Testis (tissue), 2 donors: ENCODE measurements at regions not wholly inside any gene's neighbourhood (a gene's known extent, or its start where the extent isn't known, plus 50 kb on each side); places are given as distances from the start of the nearest gene placed in this dataset.

ENCODE experiments used
- DNase-seq: peaks from one replicate; pipeline ENCODE4 v3.0.0-alpha.2; 2019
- H3K27ac ChIP-seq, 2 donors: fragments of 200-600 bp; sonication (generic); one replicate each; pipeline ENCODE4 v1.5.1; 2019
- H3K27me3 ChIP-seq: fragments of 200-600 bp; sonication (generic); one replicate; pipeline ENCODE4 v1.5.1; 2019
- H3K36me3 ChIP-seq: fragments of 200-600 bp; sonication (generic); one replicate; pipeline ENCODE4 v1.5.1; 2017; ENCODE audit warnings: low read depth; ENCODE audit errors: missing control alignments
- H3K4me1 ChIP-seq: fragments of 200-600 bp; sonication (generic); one replicate; pipeline ENCODE4 v1.5.1; 2019
- H3K4me3 ChIP-seq, 2 donors: fragments of 200-600 bp; sonication (generic); one replicate each; pipeline ENCODE4 v1.5.1; 2017 to 2019
- H3K9me3 ChIP-seq: fragments of 200-600 bp; sonication (generic); one replicate; pipeline ENCODE4 v1.5.1; 2017
- POLR2A ChIP-seq: fragments of 450-650 bp; IDR thresholded peaks from one replicate; pipeline ENCODE4 v1.6.1; 2017; ENCODE audit warnings: antibody characterized with exemption, mild to moderate bottlenecking, moderate library complexity
- WGBS, 2 donors: methylation state at CpG; one replicate each; pipeline ENCODE4 v1.1.5; 2018; 5-methylcytosine and 5-hydroxymethylcytosine counted together
- intact Hi-C: fragments of 100-400 bp; cut with DNase I; formaldehyde crosslinking; loops from one replicate; pipeline ENCODE4 v1.15.1; 2023; ENCODE audit warnings: low total_unique reads
- TF ChIP-seq, protein P1 (sequence below), 3 experiments: fragments of 450-650 bp in 2 of 3; fragments of 200-600 bp in 1 of 3; sonication (generic) in 1 of 3; IDR thresholded peaks; one replicate each; pipeline ENCODE4 v1.5.1; 2016 to 2019; ENCODE audit warnings: antibody characterized with exemption in 3 of 3, mild to moderate bottlenecking in 2 of 3, moderate library complexity in 1 of 3

DNA sequence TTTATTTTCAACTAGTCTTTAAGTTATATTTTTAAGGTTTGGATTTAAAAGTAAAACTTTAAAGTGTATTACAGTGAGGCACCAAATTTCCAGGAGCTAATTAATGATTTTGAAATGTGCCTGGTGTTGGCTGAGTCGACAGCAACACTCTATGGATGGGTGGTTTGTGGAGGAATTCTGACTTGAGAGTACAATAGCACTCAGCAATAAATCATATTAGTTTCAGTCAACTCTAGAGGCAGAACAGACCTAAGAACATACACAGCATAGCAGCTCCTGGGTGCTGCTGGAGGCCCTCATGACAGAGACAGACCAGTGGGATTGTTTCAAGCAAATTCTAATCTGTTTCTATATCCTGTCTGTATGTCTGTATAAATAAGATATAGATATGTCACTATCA, 673.4 kb downstream of the TRIML1 start:
- H3K9me3 ChIP-seq: no peaks in the 10 kb centered on the region
- TF ChIP-seq, protein P1, sequence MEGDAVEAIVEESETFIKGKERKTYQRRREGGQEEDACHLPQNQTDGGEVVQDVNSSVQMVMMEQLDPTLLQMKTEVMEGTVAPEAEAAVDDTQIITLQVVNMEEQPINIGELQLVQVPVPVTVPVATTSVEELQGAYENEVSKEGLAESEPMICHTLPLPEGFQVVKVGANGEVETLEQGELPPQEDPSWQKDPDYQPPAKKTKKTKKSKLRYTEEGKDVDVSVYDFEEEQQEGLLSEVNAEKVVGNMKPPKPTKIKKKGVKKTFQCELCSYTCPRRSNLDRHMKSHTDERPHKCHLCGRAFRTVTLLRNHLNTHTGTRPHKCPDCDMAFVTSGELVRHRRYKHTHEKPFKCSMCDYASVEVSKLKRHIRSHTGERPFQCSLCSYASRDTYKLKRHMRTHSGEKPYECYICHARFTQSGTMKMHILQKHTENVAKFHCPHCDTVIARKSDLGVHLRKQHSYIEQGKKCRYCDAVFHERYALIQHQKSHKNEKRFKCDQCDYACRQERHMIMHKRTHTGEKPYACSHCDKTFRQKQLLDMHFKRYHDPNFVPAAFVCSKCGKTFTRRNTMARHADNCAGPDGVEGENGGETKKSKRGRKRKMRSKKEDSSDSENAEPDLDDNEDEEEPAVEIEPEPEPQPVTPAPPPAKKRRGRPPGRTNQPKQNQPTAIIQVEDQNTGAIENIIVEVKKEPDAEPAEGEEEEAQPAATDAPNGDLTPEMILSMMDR (IDR thresholded peaks at IDR 0.05): no peak
- no peak for TF ChIP-seq POLR2A
- no peak for DNase-seq
- H3K4me3 ChIP-seq: no peak overlapping the region
- H3K27ac ChIP-seq: no peak overlapping the region
- intact Hi-C loops: no loop called here
- no peaks in the 10 kb centered on the region for H3K27me3 ChIP-seq
- H3K36me3 ChIP-seq: no peaks in the 10 kb centered on the region
- WGBS, 2 donors: 55 to 62% methylated on average over 1 of the region's 1 CpG
- H3K4me1 ChIP-seq: no peaks in the 10 kb centered on the region

DNA sequence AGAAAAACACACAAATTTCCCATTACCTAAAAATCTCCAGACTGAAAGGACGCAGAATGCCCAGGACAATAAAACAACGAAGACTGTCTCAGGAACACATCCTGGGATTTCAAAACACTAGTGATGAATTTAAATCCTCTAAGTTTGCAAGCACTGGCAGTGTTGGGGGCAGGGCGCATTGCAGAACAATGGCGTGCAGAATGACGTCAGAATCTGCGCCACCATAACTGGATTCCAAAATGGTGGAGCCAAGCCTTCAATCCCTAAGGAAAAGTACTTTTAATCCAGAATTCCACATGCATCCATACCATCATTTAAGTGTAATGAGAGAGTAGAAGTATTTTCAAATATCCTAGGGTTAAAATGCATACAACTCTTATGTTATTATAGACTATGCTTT, 679.1 kb downstream of the TRIML1 start:
- no peaks in the 10 kb centered on the region for H3K4me1 ChIP-seq
- no peaks in the 10 kb centered on the region for H3K36me3 ChIP-seq
- TF ChIP-seq POLR2A: no peak
- TF ChIP-seq, protein P1 (IDR thresholded peaks at IDR 0.05): no peak
- peak; percentile 71 for DNase-seq
- peak overlapping the region; percentile 39 to 42 for H3K4me3 ChIP-seq
- no peak overlapping the region for H3K27ac ChIP-seq
- H3K27me3 ChIP-seq: no peaks in the 10 kb centered on the region
- H3K9me3 ChIP-seq: no peaks in the 10 kb centered on the region
- intact Hi-C loops: no loop called here
- WGBS, 2 donors: 64 to 66% methylated on average over 6 of the region's 6 CpGs

DNA sequence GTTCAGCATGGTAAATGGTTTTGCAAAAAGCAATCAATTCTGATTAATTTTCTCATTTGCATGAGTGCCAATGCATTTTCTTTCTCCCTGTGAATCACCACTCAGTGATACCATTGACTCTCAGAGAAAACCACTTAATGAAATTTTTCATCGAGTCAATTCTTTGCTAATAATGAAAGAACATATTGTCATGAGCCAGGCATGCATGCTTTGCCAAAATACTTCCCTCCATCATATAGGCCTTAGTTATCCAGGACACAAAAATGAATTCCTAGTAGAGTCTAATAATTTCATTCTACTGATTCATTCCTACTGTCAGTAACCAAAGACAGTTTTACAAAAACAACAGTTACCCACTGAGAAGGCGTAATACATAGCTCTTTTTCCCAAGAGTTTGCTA, 680.0 kb downstream of the TRIML1 start:
- Histone ChIP-seq H3K9me3 (no peaks in the 10 kb centered on the region), H3K4me1 (no peaks in the 10 kb centered on the region), H3K4me3 (no peak overlapping the region), H3K27me3 (no peaks in the 10 kb centered on the region), H3K36me3 (no peaks in the 10 kb centered on the region), H3K27ac (no peak overlapping the region)
- no peak for DNase-seq
- WGBS, 2 donors: 32 to 69% methylated on average over 2 of the region's 2 CpGs
- intact Hi-C loops: no loop called here
- TF ChIP-seq, protein P1 (IDR thresholded peaks at IDR 0.05): no peak
- no peak for TF ChIP-seq POLR2A

DNA sequence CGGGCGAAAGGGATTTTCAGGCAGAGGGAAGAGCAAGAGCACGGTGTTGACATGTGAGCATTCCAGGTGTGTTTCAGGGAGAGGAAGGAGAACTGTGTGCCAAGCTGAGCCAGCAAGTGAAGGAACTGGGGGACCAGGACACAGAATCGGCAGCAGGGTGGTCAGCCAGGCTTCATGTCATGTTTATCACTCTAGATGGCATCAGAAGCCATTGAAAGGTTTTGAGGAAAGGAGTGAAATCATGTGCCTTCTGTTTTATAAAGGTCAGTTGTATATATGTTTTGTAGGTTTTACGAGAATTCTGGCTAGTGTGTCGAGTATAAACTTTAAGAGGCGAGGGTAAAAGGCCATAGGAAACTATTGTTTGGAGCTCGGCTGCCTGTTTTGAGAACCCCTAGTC, 682.3 kb downstream of the TRIML1 start:
- WGBS, 2 donors: 89 to 94% methylated on average over 8 of the region's 8 CpGs

DNA sequence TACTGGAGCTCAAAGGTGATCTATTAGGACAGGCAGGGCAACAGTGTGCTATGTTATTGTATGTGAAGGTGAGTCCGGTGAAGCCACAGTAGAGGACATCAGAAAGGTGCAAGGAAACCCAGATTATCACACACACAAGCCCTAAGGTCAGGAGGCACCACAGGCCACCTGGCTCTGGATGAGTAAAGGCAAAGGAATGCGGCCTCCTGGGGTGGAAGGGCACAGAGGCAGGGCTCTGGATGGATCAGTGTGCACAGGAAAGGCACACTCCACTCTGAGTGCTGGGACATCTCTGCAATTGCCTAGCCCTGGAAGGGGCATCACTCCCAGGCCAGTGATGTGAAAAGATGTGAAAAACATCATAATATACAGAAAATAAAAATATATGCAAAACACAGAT, 683.5 kb downstream of the TRIML1 start:
- Histone ChIP-seq H3K4me1 (no peaks in the 10 kb centered on the region), H3K27me3 (no peaks in the 10 kb centered on the region), H3K36me3 (no peaks in the 10 kb centered on the region), H3K9me3 (no peaks in the 10 kb centered on the region), H3K4me3 (no peak overlapping the region), H3K27ac (no peak overlapping the region)
- 72 to 74% methylated on average over 2 of the region's 2 CpGs for WGBS, 2 donors
- no peak for DNase-seq
- intact Hi-C loops: no loop called here
- no peak for TF ChIP-seq POLR2A
- TF ChIP-seq, protein P1 (IDR thresholded peaks at IDR 0.05): no peak

More for the DNA sequence above, 682.3 kb downstream of the TRIML1 start:
- Histone ChIP-seq H3K9me3 (no peaks in the 10 kb centered on the region), H3K4me3 (no peak overlapping the region), H3K27ac (no peak overlapping the region), H3K4me1 (no peaks in the 10 kb centered on the region), H3K36me3 (no peaks in the 10 kb centered on the region), H3K27me3 (no peaks in the 10 kb centered on the region)
- intact Hi-C loops: no loop called here
- TF ChIP-seq POLR2A: no peak
- TF ChIP-seq, protein P1 (IDR thresholded peaks at IDR 0.05): no peak
- no peak for DNase-seq
